Osteoblast (primary cell): ENCODE measurements at regions not wholly inside any gene's neighbourhood (a gene's known extent, or its start where the extent isn't known, plus 50 kb on each side); places are given as distances from the start of the nearest gene placed in this dataset.
"Not testable (repeated sequence)": the region's sequence is repeated elsewhere in the genome, so short reads cannot be mapped to it uniquely, and the experiment has no call there.

ENCODE experiments used
- DNase-seq: peaks from one replicate; pipeline ENCODE4 v3.0.0; 2011; ENCODE audit warnings: low spot score, mixed read lengths; ENCODE audit not compliant: insufficient read length; ENCODE audit errors: missing footprints
- H2AFZ ChIP-seq: 2 replicates; pipeline ENCODE4 v1.6.0; 2011; ENCODE audit warnings: mild to moderate bottlenecking, low read length
- H3K27ac ChIP-seq: 2 replicates; pipeline ENCODE4 v1.5.1; 2011; ENCODE audit warnings: mild to moderate bottlenecking, low read depth, low read length, moderate library complexity
- H3K27me3 ChIP-seq: 2 replicates; pipeline ENCODE4 v1.6.0; 2012; ENCODE audit warnings: mild to moderate bottlenecking, control low read depth, inconsistent platforms, low read length, moderate library complexity; ENCODE audit not compliant: insufficient read depth
- H3K36me3 ChIP-seq: 2 replicates; pipeline ENCODE4 v1.5.1; 2011; ENCODE audit warnings: mild to moderate bottlenecking, low read length, control low read depth, moderate library complexity; ENCODE audit not compliant: insufficient read depth
- H3K4me1 ChIP-seq: 2 replicates; pipeline ENCODE4 v1.5.1; 2011; ENCODE audit warnings: mild to moderate bottlenecking, low read length, control low read depth, moderate library complexity; ENCODE audit not compliant: insufficient read depth
- H3K4me2 ChIP-seq: 2 replicates; pipeline ENCODE4 v1.6.0; 2011; ENCODE audit warnings: mild to moderate bottlenecking, low read length; ENCODE audit not compliant: insufficient read depth
- H3K4me3 ChIP-seq: fragments of 200-600 bp; sonication (generic); 3 replicates; pipeline ENCODE4 v1.5.1; 2012; ENCODE audit warnings: mild to moderate bottlenecking, low read length, inconsistent platforms; ENCODE audit not compliant: insufficient read depth
- H3K79me2 ChIP-seq: 2 replicates; pipeline ENCODE4 v1.6.0; 2012; ENCODE audit warnings: mild to moderate bottlenecking, low read length, control low read depth, inconsistent platforms; ENCODE audit not compliant: insufficient read depth
- H3K9me3 ChIP-seq: 2 replicates; pipeline ENCODE4 v1.5.1; 2011; ENCODE audit warnings: low read depth, low read length, control low read depth
- H4K20me1 ChIP-seq: 2 replicates; pipeline ENCODE4 v1.6.0; 2012; ENCODE audit warnings: mild to moderate bottlenecking, low read length, control low read depth; ENCODE audit not compliant: insufficient read depth

DNA sequence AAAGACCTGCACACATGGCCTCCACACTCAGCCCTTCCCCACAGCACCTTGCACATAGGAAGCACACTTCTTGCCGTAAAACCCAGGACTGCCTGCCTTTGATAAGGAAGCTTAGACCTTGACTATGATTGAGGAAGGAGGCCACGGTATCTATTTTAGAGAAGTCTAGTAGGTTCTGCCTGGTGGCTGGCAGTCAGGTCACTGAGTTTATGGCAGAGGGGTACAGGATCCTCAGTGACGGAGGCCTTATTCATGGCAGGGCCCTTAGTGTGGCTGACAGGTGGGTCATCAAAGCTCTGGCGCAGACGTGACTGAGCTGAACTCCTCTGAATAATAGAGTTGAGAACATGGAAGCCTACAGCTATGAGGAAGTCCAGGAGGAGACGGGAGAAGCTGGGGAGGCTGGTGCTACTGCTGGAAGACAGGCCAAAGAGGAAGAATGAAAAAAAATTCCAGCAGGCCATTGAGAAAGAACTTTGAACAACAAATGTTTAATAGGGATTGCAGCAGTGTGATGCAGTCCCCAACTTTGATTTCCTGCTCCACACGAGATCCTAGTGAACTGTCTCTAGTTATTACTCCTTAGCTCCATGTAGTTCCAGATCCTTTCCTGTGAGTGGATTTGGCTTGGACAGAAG, 142.8 kb downstream of the BCL2L11 start:
- not testable (repeated sequence) for H3K27me3 ChIP-seq, H3K4me1 ChIP-seq, H3K27ac ChIP-seq, DNase-seq, H3K4me2 ChIP-seq, H4K20me1 ChIP-seq, H3K9me3 ChIP-seq, H3K36me3 ChIP-seq, H3K4me3 ChIP-seq, H3K79me2 ChIP-seq, H2AFZ ChIP-seq

DNA sequence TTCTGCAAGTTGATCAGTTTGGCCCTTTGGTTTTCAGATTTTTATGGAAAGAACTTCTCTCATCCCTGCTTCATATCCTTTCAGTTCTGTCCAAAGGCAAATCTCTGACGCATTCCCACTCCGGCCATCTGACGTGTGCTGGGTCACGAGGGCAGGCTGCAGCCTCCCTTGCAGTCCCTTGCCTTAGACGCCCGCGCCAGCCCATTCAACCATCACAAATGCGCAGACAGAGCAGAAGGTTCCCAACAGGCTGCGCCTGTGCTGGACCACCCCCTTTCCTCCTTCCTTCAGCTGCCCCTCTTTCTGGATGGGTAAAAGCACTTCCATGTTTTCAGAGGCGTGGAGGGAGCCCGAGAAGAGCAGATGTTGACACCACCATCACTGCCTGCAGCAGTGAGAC, 144.2 kb downstream of the BCL2L11 start:
- H3K36me3 ChIP-seq, H2AFZ ChIP-seq, H3K79me2 ChIP-seq, H3K4me2 ChIP-seq, H3K4me3 ChIP-seq, H3K4me1 ChIP-seq, H3K27me3 ChIP-seq, DNase-seq, H4K20me1 ChIP-seq, H3K27ac ChIP-seq, H3K9me3 ChIP-seq: not testable (repeated sequence)

DNA sequence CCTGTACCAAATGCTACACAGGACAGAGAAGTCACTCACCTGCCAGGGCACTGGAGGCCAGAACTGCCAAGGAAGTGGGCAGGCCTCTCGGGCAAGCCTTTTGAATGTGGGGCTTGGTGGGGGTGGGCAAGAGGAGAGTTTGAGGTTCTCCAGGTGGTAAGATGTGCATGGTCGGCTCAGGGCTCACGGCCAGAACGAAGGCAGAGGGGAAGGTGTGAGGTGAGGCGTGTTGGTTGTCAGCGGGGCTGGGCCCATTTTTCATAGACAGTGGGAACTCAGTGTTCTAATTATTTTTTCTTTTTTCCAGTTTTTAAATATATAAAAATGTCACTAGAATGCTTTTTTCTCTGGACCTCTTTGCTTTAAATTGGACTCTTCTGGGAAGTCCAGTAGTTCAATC, 145.8 kb downstream of the BCL2L11 start:
- not testable (repeated sequence) for H3K9me3 ChIP-seq, H3K27me3 ChIP-seq, H3K4me3 ChIP-seq, H2AFZ ChIP-seq, H3K4me2 ChIP-seq, H4K20me1 ChIP-seq, H3K27ac ChIP-seq, H3K36me3 ChIP-seq, H3K4me1 ChIP-seq, DNase-seq, H3K79me2 ChIP-seq

DNA sequence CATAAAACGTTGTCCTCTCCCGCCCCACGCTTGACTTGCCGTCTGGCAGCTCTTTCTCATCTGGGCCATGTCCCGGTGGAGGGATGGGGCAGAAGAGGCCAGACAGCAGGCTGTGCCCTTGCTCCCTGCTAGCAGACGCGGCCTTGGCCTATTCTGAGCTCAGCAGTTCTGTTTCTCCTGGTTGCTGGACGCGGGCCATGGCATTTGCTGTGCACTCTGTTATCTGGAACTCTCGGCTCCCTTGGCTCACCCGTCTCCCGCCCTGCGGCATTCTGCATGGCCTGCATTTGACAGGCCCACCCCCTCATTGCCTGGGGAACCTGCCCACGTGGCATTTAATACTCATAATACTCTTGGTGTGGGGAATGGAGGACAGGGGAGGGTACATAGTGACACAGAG, 146.3 kb downstream of the BCL2L11 start:
- not testable (repeated sequence) for H2AFZ ChIP-seq, H3K4me1 ChIP-seq, H3K4me3 ChIP-seq, H4K20me1 ChIP-seq, H3K9me3 ChIP-seq, H3K79me2 ChIP-seq, H3K4me2 ChIP-seq, DNase-seq, H3K27ac ChIP-seq, H3K27me3 ChIP-seq, H3K36me3 ChIP-seq

DNA sequence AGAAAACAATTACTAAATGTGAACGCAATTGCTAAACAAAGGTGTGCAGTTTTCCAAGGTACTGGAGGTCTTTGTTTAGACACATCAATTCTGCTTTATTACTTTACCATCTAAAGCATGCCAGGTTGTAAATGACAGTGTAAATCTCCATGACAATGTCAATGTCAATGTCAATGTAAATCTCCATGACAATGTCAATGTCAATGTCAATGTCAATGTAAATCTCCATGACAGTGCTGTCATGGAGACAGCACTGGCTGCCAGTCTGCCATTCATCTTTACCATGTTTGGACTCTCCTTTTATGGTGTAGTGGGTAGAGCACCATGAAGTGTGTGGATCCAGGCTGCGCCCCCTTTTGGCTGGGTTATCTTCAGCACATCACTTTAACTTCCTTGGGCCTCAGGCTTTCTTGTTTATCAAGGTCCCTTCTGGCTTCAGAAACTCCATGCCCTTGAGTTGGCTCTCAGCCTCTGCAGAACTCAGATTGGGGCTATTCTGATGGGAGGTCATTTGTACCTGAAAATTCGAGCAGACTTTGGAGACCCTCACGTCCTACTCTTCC, 149.1 kb downstream of the BCL2L11 start:
- not testable (repeated sequence) for H3K4me3 ChIP-seq, H3K27ac ChIP-seq, H2AFZ ChIP-seq, DNase-seq, H3K4me1 ChIP-seq, H3K9me3 ChIP-seq, H4K20me1 ChIP-seq, H3K4me2 ChIP-seq, H3K27me3 ChIP-seq, H3K36me3 ChIP-seq, H3K79me2 ChIP-seq

DNA sequence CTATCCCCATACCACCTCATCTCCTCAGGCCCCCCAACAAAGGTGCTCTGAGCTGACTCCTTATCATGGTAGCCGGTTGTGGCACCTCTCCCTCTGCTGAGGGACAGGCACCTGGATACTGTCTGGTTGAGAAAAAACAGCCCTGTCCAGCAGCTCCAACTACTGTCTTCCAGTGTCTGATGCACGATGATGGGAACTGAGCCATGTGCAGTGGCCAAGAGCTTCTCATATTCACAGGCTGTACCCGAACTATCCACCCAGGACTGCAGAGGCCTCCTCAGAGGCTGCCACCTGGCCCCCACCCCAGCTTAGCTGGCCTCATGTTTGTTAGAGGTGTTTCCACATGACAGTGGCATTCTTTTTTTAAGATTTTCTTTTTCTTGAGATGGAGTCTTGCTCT, 149.9 kb downstream of the BCL2L11 start:
- not testable (repeated sequence) for H3K4me2 ChIP-seq, H3K79me2 ChIP-seq, H3K4me1 ChIP-seq, H3K27me3 ChIP-seq, H3K9me3 ChIP-seq, H3K36me3 ChIP-seq, H4K20me1 ChIP-seq, H3K4me3 ChIP-seq, H3K27ac ChIP-seq, H2AFZ ChIP-seq, DNase-seq

DNA sequence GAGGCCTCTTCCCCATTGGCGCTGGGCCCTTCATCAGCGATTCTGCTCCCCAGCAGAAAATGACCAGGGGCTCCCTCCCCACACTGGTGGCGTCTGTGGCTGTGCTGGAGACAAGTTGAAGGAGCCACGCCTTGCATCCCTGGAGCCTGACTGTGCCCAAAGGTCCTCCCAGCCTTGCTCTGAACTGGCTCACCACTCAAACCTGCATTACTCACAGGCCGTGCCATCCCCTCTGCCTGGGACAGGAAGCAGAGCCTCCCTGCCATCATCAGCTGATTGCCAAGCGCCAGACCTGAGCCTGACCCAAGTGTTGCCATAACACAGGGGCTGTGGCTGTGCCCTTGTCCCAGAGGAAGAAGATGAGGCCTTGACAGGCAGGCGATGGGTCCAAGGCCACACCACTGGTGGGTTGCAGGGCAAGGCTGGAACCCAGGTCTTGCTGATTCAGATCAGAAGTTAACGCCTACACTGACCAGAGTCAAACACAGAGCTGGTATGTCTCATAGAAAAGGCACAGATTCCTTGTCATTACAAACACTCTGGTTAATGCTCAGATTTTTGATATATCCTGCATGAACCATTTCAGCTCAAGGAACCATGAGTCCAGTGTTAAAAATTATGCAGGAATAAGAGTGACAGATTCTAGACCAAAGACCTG, 151.1 kb downstream of the BCL2L11 start:
- H2AFZ ChIP-seq, result not testable (repeated sequence)

DNA sequence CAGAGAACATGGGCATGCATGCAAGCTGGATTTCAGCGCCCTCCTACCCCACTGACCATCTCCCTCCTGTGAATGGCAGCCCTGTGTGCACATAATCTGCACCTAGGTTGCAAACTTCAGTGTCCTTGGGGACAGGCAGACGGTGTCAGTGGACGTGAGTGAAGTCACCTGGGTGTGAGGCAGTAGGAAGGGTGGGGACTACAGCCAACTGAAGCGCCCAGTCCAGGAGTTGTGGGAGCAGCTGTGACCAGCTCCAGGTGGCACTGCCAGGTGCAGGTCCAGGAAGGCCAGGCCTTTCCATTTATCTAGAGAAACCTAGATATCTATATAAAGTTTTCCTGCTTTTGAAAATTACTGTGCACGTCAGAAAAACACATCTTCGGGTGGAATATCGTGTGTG, 152.3 kb downstream of the BCL2L11 start:
- not testable (repeated sequence) for H3K27me3 ChIP-seq, DNase-seq, H3K79me2 ChIP-seq, H2AFZ ChIP-seq, H3K4me2 ChIP-seq, H3K9me3 ChIP-seq, H4K20me1 ChIP-seq, H3K4me3 ChIP-seq, H3K36me3 ChIP-seq, H3K27ac ChIP-seq, H3K4me1 ChIP-seq

More for the DNA sequence above, 151.1 kb downstream of the BCL2L11 start:
- not testable (repeated sequence) for H3K79me2 ChIP-seq, H3K9me3 ChIP-seq, DNase-seq, H3K4me2 ChIP-seq, H4K20me1 ChIP-seq, H3K36me3 ChIP-seq, H3K4me1 ChIP-seq, H3K4me3 ChIP-seq, H3K27ac ChIP-seq, H3K27me3 ChIP-seq
